ENCODE measurements at regions not wholly inside any gene's neighbourhood (a gene's known extent, or its start where the extent isn't known, plus 50 kb on each side); places are given as distances from the start of the nearest gene placed in this dataset.

DNA sequence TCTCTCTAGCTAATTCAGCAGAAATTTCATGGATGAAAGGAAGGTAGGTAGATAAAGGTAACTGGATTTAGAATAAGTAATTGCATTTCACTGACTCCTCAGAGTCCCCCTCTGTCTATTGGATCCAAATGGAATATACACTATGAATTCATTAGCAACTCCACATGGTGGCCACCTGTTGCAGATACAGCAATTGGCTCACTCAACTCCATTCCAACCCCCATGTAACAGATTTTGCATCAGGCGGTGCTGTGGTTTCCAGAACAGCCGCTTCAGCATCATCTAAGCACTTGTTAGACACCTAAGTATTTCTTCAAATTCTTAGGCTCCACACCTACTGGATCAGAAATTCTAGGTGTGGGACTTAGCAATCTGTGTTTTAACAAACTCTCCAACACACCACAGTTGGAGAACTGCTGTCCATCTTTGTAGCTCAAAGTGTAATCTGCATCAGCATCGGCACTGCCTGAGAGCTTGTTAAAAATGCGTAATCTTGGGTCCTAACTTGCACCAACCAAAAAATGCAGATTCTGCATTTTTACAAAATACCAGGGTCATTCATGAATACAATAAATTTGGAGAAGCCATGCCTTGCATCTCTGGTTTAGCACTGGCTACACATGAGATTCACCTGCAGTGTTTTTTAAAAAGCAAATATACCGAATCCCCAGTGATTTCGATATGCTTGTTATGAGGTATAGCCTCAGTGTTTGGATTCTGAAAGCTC is 413.8 kb upstream of the CD180 start:
- no peaks in the 10 kb centered on the region for H3K36me3 Mint-ChIP-seq (ENCODE audit: low read depth, unreplicated experiment)
- FAIRE-seq = no peak

GRCh38 chr5:67607958-67608357 is 411.4 kb upstream of the CD180 start:
- Histone ChIP-seq H2AFZ (ENCODE audit: low read depth, low read length) (no peak overlapping the region), H3K27me3 (ENCODE audit: insufficient read depth, low read length) (no peaks in the 10 kb centered on the region), H3K9ac (ENCODE audit: low read length) (no peak overlapping the region), H3K27ac (ENCODE audit: low read depth, low read length) (no peak overlapping the region), H3K9me3 (ENCODE audit: insufficient read depth, low read depth, low read length) (no peaks in the 10 kb centered on the region), H3K4me2 (ENCODE audit: low read length) (no peak overlapping the region), H3K79me2 (ENCODE audit: insufficient read depth, low read length) (no peaks in the 10 kb centered on the region), H3K36me3 (ENCODE audit: insufficient read depth, low read length) (no peaks in the 10 kb centered on the region), H4K20me1 (ENCODE audit: insufficient read depth, low read length) (no peaks in the 10 kb centered on the region), H3K4me1 (ENCODE audit: insufficient read depth, low read length) (no peaks in the 10 kb centered on the region), H3K4me3 (ENCODE audit: insufficient read depth, low read depth, low read length) (no peak overlapping the region)
- no peak for FAIRE-seq
- TF ChIP-seq CTCF (IDR thresholded peaks at IDR 0.05; ENCODE audit: insufficient read depth, low read depth, low read length) (no peak), EZH2 (IDR thresholded peaks at IDR 0.05; ENCODE audit: insufficient read depth, low read length) (no peak)
- Mint-ChIP-seq H3K36me3 (ENCODE audit: low read depth, unreplicated experiment) (no peaks in the 10 kb centered on the region), H3K4me3 (ENCODE audit: unreplicated experiment) (no peak overlapping the region), H3K4me1 (ENCODE audit: low read depth, unreplicated experiment) (no peaks in the 10 kb centered on the region), H3K9me3 (ENCODE audit: unreplicated experiment) (peaks cover 4% of the 10 kb centered on the region), H3K27ac (ENCODE audit: unreplicated experiment) (no peak overlapping the region), H3K27me3 (ENCODE audit: low read depth, unreplicated experiment) (peaks cover 9% of the 10 kb centered on the region)
- DNase-seq (ENCODE audit: low read depth) = no peak

More for the DNA sequence above, 413.8 kb upstream of the CD180 start:
- no peaks in the 10 kb centered on the region for H3K27me3 ChIP-seq (ENCODE audit: insufficient read depth, low read length)
- no peak overlapping the region for H3K27ac ChIP-seq (ENCODE audit: low read depth, low read length)
- TF ChIP-seq EZH2 (IDR thresholded peaks at IDR 0.05; ENCODE audit: insufficient read depth, low read length) (no peak), CTCF (IDR thresholded peaks at IDR 0.05; ENCODE audit: insufficient read depth, low read depth, low read length) (no peak)
- no peaks in the 10 kb centered on the region for H4K20me1 ChIP-seq (ENCODE audit: insufficient read depth, low read length)
- no peak overlapping the region for H3K4me3 ChIP-seq (ENCODE audit: insufficient read depth, low read depth, low read length)
- H3K4me1 ChIP-seq (ENCODE audit: insufficient read depth, low read length) = no peaks in the 10 kb centered on the region
- Mint-ChIP-seq H3K27me3 (ENCODE audit: low read depth, unreplicated experiment) (peaks cover 7% of the 10 kb centered on the region), H3K27ac (ENCODE audit: unreplicated experiment) (no peak overlapping the region), H3K4me1 (ENCODE audit: low read depth, unreplicated experiment) (no peaks in the 10 kb centered on the region), H3K9me3 (ENCODE audit: unreplicated experiment) (no peaks in the 10 kb centered on the region), H3K4me3 (ENCODE audit: unreplicated experiment) (no peak overlapping the region)
- no peak for DNase-seq (ENCODE audit: low read depth)
- H2AFZ ChIP-seq (ENCODE audit: low read depth, low read length) = no peak overlapping the region
- no peaks in the 10 kb centered on the region for H3K9me3 ChIP-seq (ENCODE audit: insufficient read depth, low read depth, low read length)
- H3K9ac ChIP-seq (ENCODE audit: low read length) = no peak overlapping the region
- no peaks in the 10 kb centered on the region for H3K79me2 ChIP-seq (ENCODE audit: insufficient read depth, low read length)
- H3K36me3 ChIP-seq (ENCODE audit: insufficient read depth, low read length) = no peaks in the 10 kb centered on the region
- no peak overlapping the region for H3K4me2 ChIP-seq (ENCODE audit: low read length)

- Mint-ChIP-seq H3K27ac (ENCODE audit: unreplicated experiment) (no peak overlapping the region), H3K36me3 (ENCODE audit: low read depth, unreplicated experiment) (no peaks in the 10 kb centered on the region), H3K4me1 (ENCODE audit: low read depth, unreplicated experiment) (no peaks in the 10 kb centered on the region), H3K4me3 (ENCODE audit: unreplicated experiment) (no peak overlapping the region), H3K9me3 (ENCODE audit: unreplicated experiment) (peaks cover 11% of the 10 kb centered on the region), H3K27me3 (ENCODE audit: low read depth, unreplicated experiment) (peaks cover 9% of the 10 kb centered on the region)
- Histone ChIP-seq H3K79me2 (ENCODE audit: insufficient read depth, low read length) (no peaks in the 10 kb centered on the region), H3K9ac (ENCODE audit: low read length) (no peak overlapping the region), H2AFZ (ENCODE audit: low read depth, low read length) (no peak overlapping the region), H3K9me3 (ENCODE audit: insufficient read depth, low read depth, low read length) (no peaks in the 10 kb centered on the region), H4K20me1 (ENCODE audit: insufficient read depth, low read length) (no peaks in the 10 kb centered on the region), H3K36me3 (ENCODE audit: insufficient read depth, low read length) (no peaks in the 10 kb centered on the region), H3K27me3 (ENCODE audit: insufficient read depth, low read length) (no peaks in the 10 kb centered on the region), H3K4me2 (ENCODE audit: low read length) (no peak overlapping the region), H3K4me3 (ENCODE audit: insufficient read depth, low read depth, low read length) (no peak overlapping the region), H3K27ac (ENCODE audit: low read depth, low read length) (no peak overlapping the region), H3K4me1 (ENCODE audit: insufficient read depth, low read length) (no peaks in the 10 kb centered on the region)
- FAIRE-seq (no peak), DNase-seq (ENCODE audit: low read depth) (no peak)
- TF ChIP-seq CTCF (IDR thresholded peaks at IDR 0.05; ENCODE audit: insufficient read depth, low read depth, low read length) (no peak), EZH2 (IDR thresholded peaks at IDR 0.05; ENCODE audit: insufficient read depth, low read length) (no peak)
These were observed 410.0 kb upstream of the CD180 start for GRCh38 chr5:67606586-67606947.

All from astrocyte (in vitro differentiated cells and primary cell).